Psoas muscle (tissue), 7 donors: ENCODE measurements at regions not wholly inside any gene's neighbourhood (a gene's known extent, or its start where the extent isn't known, plus 50 kb on each side); places are given as distances from the start of the nearest gene placed in this dataset.

Experiments used
- ATAC-seq, 4 donors: fragments of 200-7000 bp; cut with Tn5 transposase; one replicate each; pipeline ENCODE4 v1.9.1; 2020; ENCODE audit warnings: moderate library complexity in 3 of 4, mild to moderate bottlenecking in 2 of 4
- DNase-seq, 2 donors: peaks; one replicate each; pipeline ENCODE4 v3.0.0-alpha.2; 2020
- H3K27ac ChIP-seq: fragments of 200-600 bp; one replicate; pipeline ENCODE4 v1.8.0; 2022
- H3K27me3 ChIP-seq, 3 donors: fragments of 200-600 bp in 1 of 3; one replicate each; pipeline versions ENCODE4 v1.6.1 to v1.8.0; 2013 to 2022; ENCODE audit warnings: low read length in 2 of 3, mild to moderate bottlenecking in 2 of 3, moderate library complexity in 1 of 3; ENCODE audit not compliant: insufficient read depth in 3 of 3
- H3K36me3 ChIP-seq, 2 donors: fragments of 200-600 bp in 1 of 2; one replicate each; pipeline versions ENCODE4 v1.6.1 to v1.8.0; 2013 to 2022; ENCODE audit warnings: low read depth in 1 of 2, mild to moderate bottlenecking in 1 of 2, moderate library complexity in 1 of 2; ENCODE audit not compliant: insufficient read depth in 1 of 2
- H3K4me1 ChIP-seq: fragments of 200-600 bp; one replicate; pipeline ENCODE4 v1.8.0; 2022
- H3K4me3 ChIP-seq: fragments of 200-600 bp; one replicate; pipeline ENCODE4 v1.8.0; 2022; ENCODE audit warnings: mild to moderate bottlenecking
- H3K9me3 ChIP-seq: fragments of 200-600 bp; one replicate; pipeline ENCODE4 v1.8.0; 2022
- WGBS, 3 donors: extraction: QIAGEN DNeasy Blood & Tissue Kit; methylation state at CpG; one replicate each; pipeline versions ENCODE4 v1.1.6 to v1.1.7; 2013; 5-methylcytosine and 5-hydroxymethylcytosine counted together
- intact Hi-C, 2 donors: fragments of 100-400 bp; cut with DNase I; formaldehyde crosslinking; loops; one replicate each; pipeline versions ENCODE4 v1.11.0 to v1.14.2; 2022
- TF ChIP-seq, protein P1 (sequence below): fragments of 200-600 bp; IDR thresholded peaks from one replicate; pipeline ENCODE4 v1.8.0; 2022; ENCODE audit warnings: antibody characterized with exemption
- donor health status: healthy with polysubstance abuse.
- donor health status: DM: no; HTN: no; CAD: no; lungs with moderate emphysema.
- donor health status: Bipolar disorder and iron deficiency.
- donor health status: healthy.
- donor health status: DM: yes; HTN: yes; CAD: no.
- donor health status: DM: no; HTN: no; CAD: no.
- donor health status: DM: yes; HTN: yes; CAD: no.

DNA sequence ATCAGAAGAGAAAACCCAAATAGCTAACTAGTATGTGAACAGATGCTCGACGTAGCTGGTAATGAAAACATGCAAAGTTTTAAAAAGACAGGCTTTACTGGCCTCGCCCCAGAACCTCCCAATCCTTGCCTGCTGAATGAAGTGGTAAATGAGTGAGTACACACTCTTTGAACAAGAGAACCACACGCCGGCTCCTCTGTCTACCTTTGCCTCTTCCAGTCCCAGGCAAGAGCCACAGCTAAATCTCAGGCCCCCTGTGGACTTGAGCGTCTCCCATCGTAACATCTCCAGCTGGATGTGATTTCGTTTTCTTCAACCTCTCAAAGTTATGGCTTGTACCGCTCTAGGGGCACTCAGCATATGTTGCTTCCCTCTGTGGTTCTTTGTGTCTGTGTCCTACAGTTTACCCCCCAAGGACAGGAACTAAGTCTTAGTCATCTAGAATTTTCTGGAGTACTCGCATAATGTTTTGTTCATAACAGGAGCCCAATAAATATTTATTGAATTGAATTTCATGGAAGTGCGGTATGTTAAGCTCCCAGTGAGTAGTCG, 153.2 kb upstream of the TAB2 start:
- 76 to 81% (median 80%) methylated on average over 12 of the region's 12 CpGs for WGBS, 3 donors
- no peak for ATAC-seq

DNA sequence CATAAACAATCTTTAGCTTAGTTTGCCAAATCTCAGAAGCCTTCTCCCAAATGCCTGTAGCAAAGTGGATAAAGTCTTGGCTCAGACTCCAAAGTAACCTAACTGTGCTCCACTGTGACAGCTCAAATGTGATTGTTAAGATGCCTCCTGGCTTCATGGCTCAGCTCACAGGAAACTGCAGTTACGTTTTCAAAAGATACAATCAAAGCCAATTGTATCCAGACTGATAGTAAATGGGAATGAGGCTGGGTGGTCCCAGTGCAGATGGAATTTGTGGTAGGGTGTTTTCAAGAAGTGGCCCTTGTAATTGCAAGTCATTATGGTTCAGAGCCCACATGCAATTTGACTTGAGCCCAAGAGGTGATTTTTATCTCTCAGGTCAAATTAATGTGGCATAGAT, 151.2 kb upstream of the TAB2 start:
- no peak overlapping the region for H3K27ac ChIP-seq
- H3K9me3 ChIP-seq, result no peaks in the 10 kb centered on the region
- no peaks in the 10 kb centered on the region for H3K27me3 ChIP-seq
- DNase-seq (no peak), ATAC-seq (no peak)
- TF ChIP-seq, protein P1, sequence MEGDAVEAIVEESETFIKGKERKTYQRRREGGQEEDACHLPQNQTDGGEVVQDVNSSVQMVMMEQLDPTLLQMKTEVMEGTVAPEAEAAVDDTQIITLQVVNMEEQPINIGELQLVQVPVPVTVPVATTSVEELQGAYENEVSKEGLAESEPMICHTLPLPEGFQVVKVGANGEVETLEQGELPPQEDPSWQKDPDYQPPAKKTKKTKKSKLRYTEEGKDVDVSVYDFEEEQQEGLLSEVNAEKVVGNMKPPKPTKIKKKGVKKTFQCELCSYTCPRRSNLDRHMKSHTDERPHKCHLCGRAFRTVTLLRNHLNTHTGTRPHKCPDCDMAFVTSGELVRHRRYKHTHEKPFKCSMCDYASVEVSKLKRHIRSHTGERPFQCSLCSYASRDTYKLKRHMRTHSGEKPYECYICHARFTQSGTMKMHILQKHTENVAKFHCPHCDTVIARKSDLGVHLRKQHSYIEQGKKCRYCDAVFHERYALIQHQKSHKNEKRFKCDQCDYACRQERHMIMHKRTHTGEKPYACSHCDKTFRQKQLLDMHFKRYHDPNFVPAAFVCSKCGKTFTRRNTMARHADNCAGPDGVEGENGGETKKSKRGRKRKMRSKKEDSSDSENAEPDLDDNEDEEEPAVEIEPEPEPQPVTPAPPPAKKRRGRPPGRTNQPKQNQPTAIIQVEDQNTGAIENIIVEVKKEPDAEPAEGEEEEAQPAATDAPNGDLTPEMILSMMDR, result no peak
- no peaks in the 10 kb centered on the region for H3K36me3 ChIP-seq
- no peaks in the 10 kb centered on the region for H3K4me1 ChIP-seq
- H3K4me3 ChIP-seq, result no peak overlapping the region
- intact Hi-C loops, result no loop called here
- WGBS, 3 donors, result 18 to 49% (median 29%) methylated on average over 1 of the region's 1 CpG

More for the DNA sequence above, 153.2 kb upstream of the TAB2 start:
- H3K36me3 ChIP-seq, result no peaks in the 10 kb centered on the region
- no peak overlapping the region for H3K4me3 ChIP-seq
- TF ChIP-seq, protein P1, result no peak
- intact Hi-C loops, result no loop called here
- DNase-seq, result no peak
- no peaks in the 10 kb centered on the region for H3K27me3 ChIP-seq
- H3K9me3 ChIP-seq, result no peaks in the 10 kb centered on the region
- H3K27ac ChIP-seq, result no peak overlapping the region
- no peaks in the 10 kb centered on the region for H3K4me1 ChIP-seq

DNA sequence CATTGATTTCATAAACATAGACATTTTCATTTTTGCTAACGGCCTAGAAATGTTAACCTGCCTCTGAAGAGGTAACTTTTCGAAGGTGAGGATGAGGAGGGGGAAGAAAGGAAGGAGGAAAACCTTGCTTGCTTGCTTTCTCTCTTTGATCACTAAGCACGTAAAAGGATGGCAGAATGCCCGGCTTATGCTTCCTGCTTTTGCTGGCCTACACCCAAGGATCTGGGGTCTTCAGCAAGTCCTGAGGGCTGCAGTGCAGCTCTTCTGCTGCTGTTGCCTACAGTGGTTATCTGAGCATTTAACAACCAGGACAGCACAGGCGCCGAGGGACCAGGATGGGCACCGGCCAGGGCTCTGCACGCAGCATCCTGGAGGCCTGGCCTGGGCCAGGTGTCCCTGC, 150.8 kb upstream of the TAB2 start:
- TF ChIP-seq, protein P1, result no peak
- Histone ChIP-seq H3K4me1 (no peaks in the 10 kb centered on the region), H3K27me3 (no peaks in the 10 kb centered on the region), H3K4me3 (no peak overlapping the region), H3K27ac (no peak overlapping the region), H3K9me3 (no peaks in the 10 kb centered on the region), H3K36me3 (no peaks in the 10 kb centered on the region)
- WGBS, 3 donors, result 60 to 76% (median 71%) methylated on average over 8 of the region's 8 CpGs
- ATAC-seq (no peak), DNase-seq (no peak)
- intact Hi-C loops, result no loop called here

DNA sequence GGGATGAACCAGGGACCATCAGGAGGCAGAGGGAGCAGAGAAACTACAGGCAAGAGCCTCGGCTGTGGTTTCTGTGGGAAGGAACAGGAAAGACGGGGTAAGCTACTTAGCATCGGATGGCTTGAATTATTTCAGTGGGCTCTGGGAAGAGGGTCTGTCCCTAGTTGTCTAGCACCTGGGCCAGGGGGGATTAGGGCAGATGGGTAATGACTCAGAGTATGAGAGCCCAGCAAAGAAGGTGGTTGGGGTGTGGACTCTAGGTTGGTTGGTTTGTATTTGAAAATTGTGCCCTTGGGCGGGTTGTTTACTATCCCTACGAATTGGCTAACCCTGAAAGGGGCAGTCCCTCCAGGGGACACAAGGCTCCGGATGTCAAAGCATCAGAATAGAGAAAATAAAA, 148.5 kb upstream of the TAB2 start:
- Histone ChIP-seq H3K36me3 (no peaks in the 10 kb centered on the region), H3K9me3 (no peaks in the 10 kb centered on the region), H3K27ac (no peak overlapping the region), H3K27me3 (no peaks in the 10 kb centered on the region), H3K4me1 (no peaks in the 10 kb centered on the region), H3K4me3 (no peak overlapping the region)
- intact Hi-C loops, result no loop called here
- TF ChIP-seq, protein P1, result no peak
- 80 to 90% (median 84%) methylated on average over 6 of the region's 6 CpGs for WGBS, 3 donors
- ATAC-seq (no peak), DNase-seq (no peak)
